Chondrocyte (in vitro differentiated cells): ENCODE measurements at regions not wholly inside any gene's neighbourhood (a gene's known extent, or its start where the extent isn't known, plus 50 kb on each side); places are given as distances from the start of the nearest gene placed in this dataset.
A peak's percentile ranks its signal among the peaks of the same experiment; 100 is the strongest.

Source experiments
- DNase-seq: peaks from one replicate; pipeline ENCODE4 v3.0.0; 2021; ENCODE audit warnings: mixed read lengths, low spot score
- H3K27ac Mint-ChIP-seq: one replicate; pipeline ENCODE4 v1.8.0; 2021; ENCODE audit warnings: mild to moderate bottlenecking, moderate library complexity, mixed read lengths; ENCODE audit not compliant: unreplicated experiment
- H3K27me3 Mint-ChIP-seq: 2 replicates; pipeline ENCODE4 v1.8.0; 2021; ENCODE audit warnings: low read depth, mixed read lengths
- H3K36me3 Mint-ChIP-seq: 2 replicates; pipeline ENCODE4 v1.8.0; 2021; ENCODE audit warnings: low read depth, mixed read lengths
- H3K4me1 Mint-ChIP-seq: 2 replicates; pipeline ENCODE4 v1.8.0; 2021; ENCODE audit warnings: low read depth, mild to moderate bottlenecking, mixed read lengths
- H3K4me3 Mint-ChIP-seq: one replicate; pipeline ENCODE4 v1.8.0; 2021; ENCODE audit warnings: mild to moderate bottlenecking, moderate library complexity, mixed read lengths; ENCODE audit not compliant: unreplicated experiment
- H3K9me3 Mint-ChIP-seq: 2 replicates; pipeline ENCODE4 v1.8.0; 2021; ENCODE audit warnings: low read depth, mixed read lengths
- CTCF ChIP-seq: fragments of 200-600 bp; sonication (generic); IDR thresholded peaks from 2 replicates; pipeline ENCODE4 v1.5.0; 2021; ENCODE audit warnings: antibody characterized with exemption, mild to moderate bottlenecking, moderate library complexity

DNA sequence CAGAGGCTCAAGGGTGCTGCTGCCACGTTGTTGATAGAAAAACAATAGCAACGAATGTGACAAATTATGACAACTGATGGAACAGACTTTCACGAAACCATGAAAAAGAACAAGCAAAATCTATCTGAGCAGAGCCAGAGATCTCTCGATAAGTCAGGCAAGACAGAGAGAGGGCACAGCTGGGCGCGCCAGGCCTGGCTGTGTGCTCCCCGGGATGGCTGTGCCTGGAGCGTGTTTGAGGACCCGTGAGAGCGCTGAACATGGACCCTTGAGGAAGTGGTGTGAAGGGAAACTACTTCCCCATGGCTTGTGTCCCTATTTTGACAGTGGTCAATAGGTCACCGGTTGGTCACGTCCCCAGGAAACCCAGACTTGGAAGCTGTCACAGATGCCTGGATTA is 83.1 kb upstream of the FGF3 start:
- peaks cover 31% of the 10 kb centered on the region for H3K27me3 Mint-ChIP-seq
- H3K27ac Mint-ChIP-seq: no peak overlapping the region
- H3K4me3 Mint-ChIP-seq: no peak overlapping the region
- H3K36me3 Mint-ChIP-seq: no peaks in the 10 kb centered on the region
- DNase-seq: peak; percentile 35
- no peak for TF ChIP-seq CTCF
- H3K9me3 Mint-ChIP-seq: no peaks in the 10 kb centered on the region
- peaks cover 9% of the 10 kb centered on the region for H3K4me1 Mint-ChIP-seq

- H3K4me3 Mint-ChIP-seq: no peak overlapping the region
- TF ChIP-seq CTCF: no peak
- no peaks in the 10 kb centered on the region for H3K9me3 Mint-ChIP-seq
- peaks cover 9% of the 10 kb centered on the region for H3K4me1 Mint-ChIP-seq
- H3K27ac Mint-ChIP-seq: no peak overlapping the region
- peak; percentile 59 for DNase-seq
- no peaks in the 10 kb centered on the region for H3K36me3 Mint-ChIP-seq
- H3K27me3 Mint-ChIP-seq: peaks cover 26% of the 10 kb centered on the region
Measured at GRCh38 chr11:69903211-69903610, 84.0 kb upstream of the FGF3 start.

- no peaks in the 10 kb centered on the region for H3K9me3 Mint-ChIP-seq
Measured at GRCh38 chr11:69904161-69904973, 85.2 kb upstream of the FGF3 start.

GRCh38 chr11:69904974-69905535 is 85.8 kb upstream of the FGF3 start:
- H3K4me1 Mint-ChIP-seq: peaks cover 9% of the 10 kb centered on the region
- H3K4me3 Mint-ChIP-seq: no peak overlapping the region
- no peaks in the 10 kb centered on the region for H3K9me3 Mint-ChIP-seq
- no peaks in the 10 kb centered on the region for H3K36me3 Mint-ChIP-seq
- peaks cover 26% of the 10 kb centered on the region for H3K27me3 Mint-ChIP-seq
- DNase-seq: peak; percentile 47
- no peak for TF ChIP-seq CTCF
- no peak overlapping the region for H3K27ac Mint-ChIP-seq

More at GRCh38 chr11:69904161-69904973, 85.2 kb upstream of the FGF3 start:
- Mint-ChIP-seq H3K27me3 (peaks cover 27% of the 10 kb centered on the region), H3K4me3 (no peak overlapping the region), H3K4me1 (peaks cover 9% of the 10 kb centered on the region), H3K27ac (no peak overlapping the region), H3K36me3 (no peaks in the 10 kb centered on the region)
- peak; percentile 61 for DNase-seq
- TF ChIP-seq CTCF: no peak

DNA sequence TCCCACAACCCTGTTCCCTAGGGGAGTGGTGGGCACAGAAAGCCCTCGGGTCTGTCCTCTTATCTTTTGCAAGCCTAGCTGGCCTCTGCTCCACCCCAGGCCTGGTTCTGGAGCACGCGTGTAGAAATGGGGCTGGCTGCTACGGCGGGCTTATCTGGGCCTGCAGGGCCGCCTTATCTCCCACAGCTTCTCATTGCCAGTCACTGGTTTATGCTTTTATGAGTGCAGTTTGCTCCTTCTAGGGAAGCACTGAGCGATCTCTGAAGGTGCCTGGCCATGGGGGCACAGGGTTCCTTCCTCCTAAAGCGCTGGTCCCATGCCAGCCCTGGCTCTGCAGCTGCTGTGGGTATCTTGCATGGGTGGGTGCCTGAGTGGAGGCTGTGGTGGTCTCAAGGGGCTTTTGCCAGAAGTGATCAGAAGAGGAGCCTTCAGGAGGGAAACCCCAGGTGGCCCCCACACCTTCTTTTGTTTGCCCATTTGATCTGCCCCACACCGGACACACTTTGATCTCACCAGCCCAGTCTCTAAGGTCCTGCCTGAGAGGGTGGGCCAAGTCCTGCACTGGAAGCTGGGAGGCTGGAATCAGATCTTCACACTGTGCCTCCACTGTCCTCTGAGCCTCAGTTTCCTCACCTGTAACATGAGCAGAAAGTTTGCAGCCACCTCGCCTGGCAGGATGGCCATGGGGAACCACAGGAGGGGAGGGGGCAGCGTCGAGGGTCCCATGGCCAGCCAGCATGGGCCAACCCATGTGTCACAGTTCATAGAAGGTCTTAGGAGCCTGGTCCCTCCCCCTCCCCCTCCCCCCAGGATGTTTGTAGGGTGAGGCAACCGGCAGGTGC is 86.6 kb upstream of the FGF3 start:
- TF ChIP-seq CTCF: no peak
- peaks cover 25% of the 10 kb centered on the region for H3K27me3 Mint-ChIP-seq
- H3K4me3 Mint-ChIP-seq: no peak overlapping the region
- peaks cover 2% of the 10 kb centered on the region for H3K4me1 Mint-ChIP-seq
- no peaks in the 10 kb centered on the region for H3K36me3 Mint-ChIP-seq
- H3K27ac Mint-ChIP-seq: no peak overlapping the region
- DNase-seq: peak; percentile 57
- no peaks in the 10 kb centered on the region for H3K9me3 Mint-ChIP-seq
